ENCODE measurements at regions not wholly inside any gene's neighbourhood (a gene's known extent, or its start where the extent isn't known, plus 50 kb on each side); places are given as distances from the start of the nearest gene placed in this dataset.

GRCh38 chr10:52871191-52871843 lies 98.7 kb upstream of the MBL2 start:
- DNase-seq = no peak

DNA sequence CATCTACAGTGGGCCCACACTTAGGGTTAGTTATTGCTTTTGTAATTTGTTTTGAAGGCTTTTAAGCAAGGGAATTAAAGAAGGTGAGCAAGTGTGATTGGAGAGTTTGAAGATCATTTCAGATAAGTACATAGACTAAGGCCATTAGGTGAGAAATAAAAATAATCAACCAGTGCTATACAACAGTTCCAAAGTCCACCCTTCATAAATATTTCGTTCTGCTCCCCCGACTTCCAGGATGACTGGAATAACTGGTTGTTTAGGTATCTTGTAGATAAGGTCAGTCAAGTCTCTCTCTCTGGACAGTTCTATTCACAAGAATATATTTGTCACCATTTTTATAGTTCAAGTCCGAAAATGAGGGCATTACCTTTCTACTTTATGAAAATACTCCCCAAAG lies 98.0 kb upstream of the MBL2 start:
- DNase-seq = no peak

- no peak for DNase-seq
Measured at GRCh38 chr10:52869864-52870263, 97.3 kb upstream of the MBL2 start.

DNA sequence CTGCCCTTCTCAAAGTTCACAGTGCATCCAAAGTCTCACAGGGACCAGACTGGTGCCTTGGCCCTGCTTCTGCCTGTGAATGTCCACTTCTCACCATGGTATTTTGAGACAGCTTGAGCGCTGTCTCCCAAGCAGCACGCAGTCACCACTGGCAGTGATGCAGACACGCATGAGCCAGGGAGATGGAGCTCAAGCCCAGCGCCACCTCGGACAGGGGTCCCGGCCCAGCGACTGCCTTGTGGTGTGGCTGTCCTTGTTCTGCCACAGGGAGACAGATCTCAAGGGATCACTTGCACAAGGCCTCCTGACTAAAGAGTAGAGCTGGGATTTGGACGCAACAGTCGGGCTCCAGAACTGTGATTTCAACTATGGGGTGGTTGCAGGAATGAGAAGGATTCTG lies 92.6 kb upstream of the MBL2 start:
- DNase-seq = no peak

- peak; percentile 98 for DNase-seq
Measured at GRCh38 chr10:52864201-52865106, 91.9 kb upstream of the MBL2 start.

- DNase-seq = no peak
Measured at GRCh38 chr10:52858722-52859121, 86.1 kb upstream of the MBL2 start.

DNA sequence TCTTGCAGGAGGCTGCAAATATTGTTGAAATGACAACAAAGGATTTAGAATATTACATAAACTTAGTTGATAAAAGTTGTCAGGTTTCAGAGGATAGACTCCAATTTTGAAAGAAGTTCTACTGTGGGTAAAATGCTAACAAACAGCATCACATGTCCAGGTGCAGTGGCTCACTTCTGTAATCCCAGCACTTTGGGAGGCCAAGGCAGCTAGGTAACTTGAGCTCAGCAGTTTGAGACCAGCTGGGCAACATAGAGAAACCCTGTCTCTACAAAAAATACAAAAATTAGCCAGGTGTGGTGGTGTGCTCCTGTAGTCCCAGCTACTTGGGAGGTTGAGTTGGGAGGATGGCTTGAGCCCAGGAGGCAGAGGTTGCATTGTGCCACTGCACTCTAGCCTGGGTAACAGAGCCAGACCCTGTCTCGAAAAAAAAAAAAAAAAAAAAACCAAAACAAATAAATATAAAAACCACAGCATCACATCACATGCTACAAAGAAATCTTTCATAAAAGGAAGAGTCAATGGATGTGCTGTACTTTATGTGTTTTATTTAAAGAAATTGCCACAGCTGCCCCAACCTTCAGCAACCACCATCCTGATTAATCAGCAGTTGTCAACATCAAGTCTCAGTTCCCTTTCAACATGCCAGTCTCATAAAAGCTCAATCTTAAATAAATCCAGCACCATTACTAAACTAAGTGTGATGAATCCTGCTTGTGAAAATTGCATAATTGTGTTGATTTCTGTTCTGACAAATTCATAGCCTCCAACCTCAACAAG lies 83.2 kb upstream of the MBL2 start:
- DNase-seq = no peak

- no peak for DNase-seq
Measured at GRCh38 chr10:52853704-52854103, 81.1 kb upstream of the MBL2 start.

DNA sequence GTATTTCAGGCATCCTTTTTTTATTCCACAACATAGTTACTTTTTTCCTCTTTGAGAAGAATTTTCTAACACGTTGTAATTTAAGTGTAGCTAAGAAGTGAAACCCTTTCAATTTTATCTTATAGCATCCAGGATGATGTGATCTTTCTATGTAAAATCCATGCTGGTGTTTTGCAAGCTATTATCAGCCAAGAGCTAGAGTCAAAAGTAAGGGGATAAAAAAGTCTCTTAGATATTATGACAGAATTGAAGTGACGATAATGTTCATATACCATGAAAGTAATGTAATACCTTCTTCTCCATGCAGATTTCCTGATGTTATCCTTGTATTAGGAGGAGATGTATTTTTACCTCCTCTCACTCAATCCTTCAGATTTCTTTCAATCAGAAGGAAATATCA lies 64.2 kb upstream of the MBL2 start:
- no peak for DNase-seq
